NB4 (cell line): ENCODE measurements at regions not wholly inside any gene's neighbourhood (a gene's known extent, or its start where the extent isn't known, plus 50 kb on each side); places are given as distances from the start of the nearest gene placed in this dataset.
"Not testable (repeated sequence)": the region's sequence is repeated elsewhere in the genome, so short reads cannot be mapped to it uniquely, and the experiment has no call there.

Source experiments
- DNase-seq: peaks from one replicate; pipeline ENCODE4 v3.0.0; 2010; ENCODE audit warnings: low read depth
- H3K4me3 ChIP-seq: one replicate; pipeline ENCODE4 v1.5.1; 2011; ENCODE audit warnings: mild to moderate bottlenecking, low read depth, low read length, moderate library complexity
- CTCF ChIP-seq: IDR thresholded peaks from one replicate; pipeline ENCODE4 v1.5.1; 2012; ENCODE audit warnings: low read depth, low read length
- MAX ChIP-seq: IDR thresholded peaks from 2 replicates; pipeline ENCODE4 v1.6.1; 2011; ENCODE audit warnings: low read depth, low read length
- MYC ChIP-seq: IDR thresholded peaks from 2 replicates; pipeline ENCODE4 v1.6.1; 2011; ENCODE audit warnings: low read depth, low read length
- POLR2A ChIP-seq: IDR thresholded peaks from 2 replicates; pipeline ENCODE4 v1.6.1; 2011; ENCODE audit warnings: mild to moderate bottlenecking; ENCODE audit not compliant: insufficient read length; ENCODE audit errors: extremely low read depth

GRCh38 chr18:35803551-35803950 lies 168.9 kb upstream of the RMP24 start:
- TF ChIP-seq MYC (no peak), POLR2A (no peak), CTCF (no peak), MAX (no peak)
- no peak for DNase-seq
- no peak overlapping the region for H3K4me3 ChIP-seq

- no peak for DNase-seq
- H3K4me3 ChIP-seq: no peak overlapping the region
- TF ChIP-seq MYC (no peak), CTCF (no peak), MAX (no peak), POLR2A (no peak)
These were observed 168.1 kb upstream of the RMP24 start for GRCh38 chr18:35804377-35804776.

GRCh38 chr18:35807811-35808335 lies 164.6 kb upstream of the RMP24 start:
- TF ChIP-seq CTCF: no peak
- no peak for TF ChIP-seq POLR2A
- TF ChIP-seq MYC: no peak
- no peak for TF ChIP-seq MAX
- no peak for DNase-seq
- no peak overlapping the region for H3K4me3 ChIP-seq

GRCh38 chr18:35808796-35809195 lies 163.7 kb upstream of the RMP24 start:
- peak; percentile 61 for DNase-seq
- H3K4me3 ChIP-seq: no peak overlapping the region
- TF ChIP-seq POLR2A (no peak), MAX (no peak), MYC (no peak), CTCF (no peak)

GRCh38 chr18:35810520-35810919 lies 162.0 kb upstream of the RMP24 start:
- H3K4me3 ChIP-seq: no peak overlapping the region
- DNase-seq: peak; percentile 11
- TF ChIP-seq MAX: no peak
- no peak for TF ChIP-seq CTCF
- no peak for TF ChIP-seq MYC
- TF ChIP-seq POLR2A: no peak

- TF ChIP-seq MAX: no peak
- TF ChIP-seq CTCF: no peak
- TF ChIP-seq MYC: no peak
- no peak for TF ChIP-seq POLR2A
- H3K4me3 ChIP-seq: no peak overlapping the region
- peak; percentile 53 for DNase-seq
These were observed 160.6 kb upstream of the RMP24 start for GRCh38 chr18:35811896-35812295.

GRCh38 chr18:35815011-35815410 lies 157.5 kb upstream of the RMP24 start:
- not testable (repeated sequence) for DNase-seq, H3K4me3 ChIP-seq
